Mammary epithelial cell (primary cell): ENCODE measurements at regions not wholly inside any gene's neighbourhood (a gene's known extent, or its start where the extent isn't known, plus 50 kb on each side); places are given as distances from the start of the nearest gene placed in this dataset.

Experiments
- EZH2 ChIP-seq: IDR thresholded peaks from 2 replicates; pipeline ENCODE4 v1.6.1; 2012; ENCODE audit warnings: low read length, inconsistent platforms, borderline replicate concordance
- TF ChIP-seq, protein P1 (sequence below), 2 donors: IDR thresholded peaks in 1 of 2; conservative IDR thresholded peaks in 1 of 2; 2 replicates each; pipeline ENCODE4 v1.5.1; 2011 to 2012; ENCODE audit warnings: inconsistent platforms in 2 of 2, low read length in 2 of 2, mild to moderate bottlenecking in 2 of 2, control low read depth in 1 of 2, low read depth in 1 of 2; ENCODE audit not compliant: insufficient read depth in 1 of 2; ENCODE audit errors: extremely low read depth in 1 of 2

DNA sequence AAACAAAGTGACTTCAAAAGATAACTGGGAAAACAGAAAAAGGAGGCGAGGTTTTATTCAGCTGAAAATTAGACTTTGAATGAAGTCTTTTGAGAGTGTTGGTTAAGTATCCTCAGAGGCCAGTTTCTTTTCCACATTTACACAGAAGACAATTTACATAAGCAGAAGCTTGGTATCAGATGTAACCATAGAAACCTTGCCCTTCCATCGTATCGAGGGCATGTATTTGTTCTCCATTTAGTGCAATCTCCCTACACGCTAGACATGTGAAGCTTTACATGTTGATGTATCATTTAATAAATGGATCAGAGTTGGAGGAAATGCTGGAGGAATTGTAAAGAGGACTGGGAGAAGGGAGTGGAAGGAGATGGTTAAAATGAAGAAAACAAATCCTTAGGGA, 161.0 kb upstream of the CRBN start:
- TF ChIP-seq EZH2 = no peak
- TF ChIP-seq, protein P1, sequence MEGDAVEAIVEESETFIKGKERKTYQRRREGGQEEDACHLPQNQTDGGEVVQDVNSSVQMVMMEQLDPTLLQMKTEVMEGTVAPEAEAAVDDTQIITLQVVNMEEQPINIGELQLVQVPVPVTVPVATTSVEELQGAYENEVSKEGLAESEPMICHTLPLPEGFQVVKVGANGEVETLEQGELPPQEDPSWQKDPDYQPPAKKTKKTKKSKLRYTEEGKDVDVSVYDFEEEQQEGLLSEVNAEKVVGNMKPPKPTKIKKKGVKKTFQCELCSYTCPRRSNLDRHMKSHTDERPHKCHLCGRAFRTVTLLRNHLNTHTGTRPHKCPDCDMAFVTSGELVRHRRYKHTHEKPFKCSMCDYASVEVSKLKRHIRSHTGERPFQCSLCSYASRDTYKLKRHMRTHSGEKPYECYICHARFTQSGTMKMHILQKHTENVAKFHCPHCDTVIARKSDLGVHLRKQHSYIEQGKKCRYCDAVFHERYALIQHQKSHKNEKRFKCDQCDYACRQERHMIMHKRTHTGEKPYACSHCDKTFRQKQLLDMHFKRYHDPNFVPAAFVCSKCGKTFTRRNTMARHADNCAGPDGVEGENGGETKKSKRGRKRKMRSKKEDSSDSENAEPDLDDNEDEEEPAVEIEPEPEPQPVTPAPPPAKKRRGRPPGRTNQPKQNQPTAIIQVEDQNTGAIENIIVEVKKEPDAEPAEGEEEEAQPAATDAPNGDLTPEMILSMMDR (conservative IDR thresholded peaks at IDR 0.05 in 1 of 2, IDR thresholded peaks at IDR 0.05 in 1 of 2; ENCODE audit: extremely low read depth in 1 of 2, insufficient read depth in 1 of 2, low read depth in 1 of 2, low read length in 2 of 2) = no peak
